MCF 10A (cell line): ENCODE measurements at regions not wholly inside any gene's neighbourhood (a gene's known extent, or its start where the extent isn't known, plus 50 kb on each side); places are given as distances from the start of the nearest gene placed in this dataset.

Experiments
- BruUV-seq: library from RNA; stranded (reverse); fragments of 400-500 nt; replicated peaks from 2 replicates; lab custom pipeline; 2021; lab: Mats Ljungman, UMichigan
- CTCF ChIA-PET: fragments of 300-600 bp; sonication (Branson Sonifier 250); formaldehyde crosslinking; extraction: SDS; loops from one replicate; lab custom pipeline; 2021; ENCODE audit warnings: antibody characterized with exemption, inconsistent platforms; lab: Yijun Ruan, JAX
- POLR2A ChIA-PET: fragments of 300-600, 350-650 bp; sonication (Branson Sonifier 250); formaldehyde crosslinking; extraction: SDS; loops from one replicate; lab custom pipeline; 2020; ENCODE audit warnings: antibody characterized with exemption, inconsistent platforms; lab: Yijun Ruan, JAX
- DNase-seq: peaks from one replicate; pipeline ENCODE4 v3.0.0-alpha.2; 2018; ENCODE audit not compliant: unreplicated experiment
- H3K27ac Mint-ChIP-seq: one replicate; pipeline ENCODE4 v1.8.0; 2022; ENCODE audit warnings: mild to moderate bottlenecking, low read depth, mixed read lengths; ENCODE audit not compliant: unreplicated experiment
- H3K27me3 Mint-ChIP-seq: one replicate; pipeline ENCODE4 v1.8.0; 2022; ENCODE audit warnings: mixed read lengths; ENCODE audit not compliant: insufficient read depth, unreplicated experiment
- H3K36me3 Mint-ChIP-seq: one replicate; pipeline ENCODE4 v1.8.0; 2022; ENCODE audit warnings: mild to moderate bottlenecking, moderate library complexity, mixed read lengths; ENCODE audit not compliant: insufficient read depth, unreplicated experiment
- H3K4me1 Mint-ChIP-seq: one replicate; pipeline ENCODE4 v1.8.0; 2022; ENCODE audit warnings: mixed read lengths; ENCODE audit not compliant: insufficient read depth, unreplicated experiment
- H3K4me3 Mint-ChIP-seq: one replicate; pipeline ENCODE4 v1.8.0; 2022; ENCODE audit warnings: mild to moderate bottlenecking, moderate library complexity, mixed read lengths; ENCODE audit not compliant: unreplicated experiment
- H3K9me3 Mint-ChIP-seq: one replicate; pipeline ENCODE4 v1.8.0; 2022; ENCODE audit warnings: mixed read lengths; ENCODE audit not compliant: unreplicated experiment
- intact Hi-C: fragments of 100-400 bp; cut with micrococcal nuclease; formaldehyde crosslinking; loops from 2 replicates; pipeline ENCODE4 v1.14.1; 2022
- TF ChIP-seq, protein P1 (sequence below): fragments of 200-600 bp; IDR thresholded peaks from one replicate; pipeline ENCODE4 v1.8.0; 2022; ENCODE audit warnings: antibody characterized with exemption, mild to moderate bottlenecking; ENCODE audit not compliant: unreplicated experiment

GRCh38 chr1:30258471-30258870, 464.9 kb downstream of the MATN1 start:
- TF ChIP-seq, protein P1, sequence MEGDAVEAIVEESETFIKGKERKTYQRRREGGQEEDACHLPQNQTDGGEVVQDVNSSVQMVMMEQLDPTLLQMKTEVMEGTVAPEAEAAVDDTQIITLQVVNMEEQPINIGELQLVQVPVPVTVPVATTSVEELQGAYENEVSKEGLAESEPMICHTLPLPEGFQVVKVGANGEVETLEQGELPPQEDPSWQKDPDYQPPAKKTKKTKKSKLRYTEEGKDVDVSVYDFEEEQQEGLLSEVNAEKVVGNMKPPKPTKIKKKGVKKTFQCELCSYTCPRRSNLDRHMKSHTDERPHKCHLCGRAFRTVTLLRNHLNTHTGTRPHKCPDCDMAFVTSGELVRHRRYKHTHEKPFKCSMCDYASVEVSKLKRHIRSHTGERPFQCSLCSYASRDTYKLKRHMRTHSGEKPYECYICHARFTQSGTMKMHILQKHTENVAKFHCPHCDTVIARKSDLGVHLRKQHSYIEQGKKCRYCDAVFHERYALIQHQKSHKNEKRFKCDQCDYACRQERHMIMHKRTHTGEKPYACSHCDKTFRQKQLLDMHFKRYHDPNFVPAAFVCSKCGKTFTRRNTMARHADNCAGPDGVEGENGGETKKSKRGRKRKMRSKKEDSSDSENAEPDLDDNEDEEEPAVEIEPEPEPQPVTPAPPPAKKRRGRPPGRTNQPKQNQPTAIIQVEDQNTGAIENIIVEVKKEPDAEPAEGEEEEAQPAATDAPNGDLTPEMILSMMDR, result no peak
- POLR2A ChIA-PET, result no interaction called here
- no peak for DNase-seq
- intact Hi-C loops, result no loop called here
- Mint-ChIP-seq H3K4me3 (no peak overlapping the region), H3K36me3 (no peaks in the 10 kb centered on the region), H3K9me3 (no peaks in the 10 kb centered on the region), H3K4me1 (peaks cover 6% of the 10 kb centered on the region), H3K27me3 (peaks cover 61% of the 10 kb centered on the region), H3K27ac (no peak overlapping the region)
- CTCF ChIA-PET, result no interaction called here
- BruUV-seq, result no TSS peak

- H3K9me3 Mint-ChIP-seq, result no peaks in the 10 kb centered on the region
- no peak for DNase-seq
- H3K36me3 Mint-ChIP-seq, result no peaks in the 10 kb centered on the region
- peaks cover 6% of the 10 kb centered on the region for H3K4me1 Mint-ChIP-seq
- intact Hi-C loops, result no loop called here
- H3K27ac Mint-ChIP-seq, result no peak overlapping the region
- no TSS peak for BruUV-seq
- no peak overlapping the region for H3K4me3 Mint-ChIP-seq
- H3K27me3 Mint-ChIP-seq, result peaks cover 67% of the 10 kb centered on the region
- TF ChIP-seq, protein P1, result no peak
- ChIA-PET POLR2A (no interaction called here), CTCF (no interaction called here)
Observed at GRCh38 chr1:30257742-30258380, 465.5 kb downstream of the MATN1 start.

DNA sequence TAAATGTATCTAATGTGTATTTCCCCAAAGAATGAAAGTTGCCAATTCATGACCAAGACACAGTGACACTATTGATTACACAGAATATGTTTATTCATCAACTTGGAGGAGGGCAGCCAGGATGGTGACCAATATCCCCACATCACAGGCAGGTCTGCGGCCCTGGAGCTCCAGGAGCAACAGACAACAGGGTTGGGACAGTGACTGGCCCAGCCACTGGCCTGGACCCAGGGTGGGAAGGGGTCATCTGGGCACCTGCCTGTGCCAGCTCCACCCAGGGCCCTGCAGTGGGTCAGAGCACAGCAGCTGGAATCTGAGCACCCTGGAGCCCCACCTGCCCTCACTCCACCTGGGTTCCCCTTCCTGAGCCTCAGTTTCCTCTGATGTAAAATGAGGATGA, 466.1 kb downstream of the MATN1 start:
- Mint-ChIP-seq H3K27ac (no peak overlapping the region), H3K36me3 (no peaks in the 10 kb centered on the region), H3K27me3 (peaks cover 71% of the 10 kb centered on the region), H3K9me3 (no peaks in the 10 kb centered on the region), H3K4me1 (peaks cover 6% of the 10 kb centered on the region), H3K4me3 (no peak overlapping the region)
- BruUV-seq, result no TSS peak
- POLR2A ChIA-PET, result no interaction called here
- DNase-seq, result no peak
- TF ChIP-seq, protein P1, result no peak
- CTCF ChIA-PET, result no interaction called here
- intact Hi-C loops, result no loop called here

DNA sequence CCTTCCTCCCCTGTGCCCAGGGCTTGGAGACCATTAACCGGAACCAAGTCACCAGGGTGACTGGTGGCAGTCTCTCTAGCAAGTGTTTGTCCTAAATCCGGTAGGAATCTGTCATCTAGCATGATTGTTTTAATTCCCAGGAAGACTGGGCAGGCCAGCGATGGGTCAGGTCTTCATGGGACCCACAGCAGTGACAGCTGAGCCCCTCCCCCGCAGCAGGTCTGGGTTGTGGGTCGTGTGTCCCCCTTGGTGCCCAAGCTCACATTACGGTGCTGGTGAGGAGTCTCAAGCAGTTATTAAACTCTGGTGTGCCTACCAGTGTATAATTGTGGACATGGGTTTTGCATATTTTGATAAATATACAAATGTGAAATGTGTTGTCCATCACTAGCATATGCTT, 466.5 kb downstream of the MATN1 start:
- no peaks in the 10 kb centered on the region for H3K36me3 Mint-ChIP-seq
- ChIA-PET POLR2A (no interaction called here), CTCF (no interaction called here)
- TF ChIP-seq, protein P1, result no peak
- no peak overlapping the region for H3K4me3 Mint-ChIP-seq
- H3K27me3 Mint-ChIP-seq, result peaks cover 73% of the 10 kb centered on the region
- BruUV-seq, result no TSS peak
- DNase-seq, result no peak
- H3K9me3 Mint-ChIP-seq, result no peaks in the 10 kb centered on the region
- peaks cover 6% of the 10 kb centered on the region for H3K4me1 Mint-ChIP-seq
- intact Hi-C loops, result no loop called here
- no peak overlapping the region for H3K27ac Mint-ChIP-seq
